SJSA1 (cell line): ENCODE measurements at regions not wholly inside any gene's neighbourhood (a gene's known extent, or its start where the extent isn't known, plus 50 kb on each side); places are given as distances from the start of the nearest gene placed in this dataset.
A peak's percentile ranks its signal among the peaks of the same experiment; 100 is the strongest.

Experiments used
- DNase-seq, 2 experiments: peaks; one replicate each; pipeline ENCODE4 v3.0.0-alpha.2; 2015 to 2020; ENCODE audit warnings: low spot score in 2 of 2, low read depth in 1 of 2
- H3K27ac ChIP-seq: fragments of 250-450 bp; sonication (Bioruptor Pico); 2 replicates; pipeline ENCODE4 v1.5.1; 2020; ENCODE audit warnings: mild to moderate bottlenecking, moderate library complexity
- H3K27me3 ChIP-seq: fragments of 250-450 bp; sonication (Bioruptor Pico); replicated peaks from 2 replicates; pipeline ENCODE4 v1.5.1; 2020; ENCODE audit warnings: mild to moderate bottlenecking, moderate library complexity
- H3K36me3 ChIP-seq: fragments of 250-450 bp; sonication (Bioruptor Pico); 2 replicates; pipeline ENCODE4 v1.5.1; 2020; ENCODE audit warnings: mild to moderate bottlenecking
- H3K4me1 ChIP-seq: fragments of 250-450 bp; sonication (Bioruptor Pico); replicated peaks from 2 replicates; pipeline ENCODE4 v1.6.1; 2021; ENCODE audit warnings: mild to moderate bottlenecking
- H3K4me3 ChIP-seq: fragments of 250-450 bp; sonication (Bioruptor Pico); 2 replicates; pipeline ENCODE4 v1.5.1; 2020; ENCODE audit warnings: mild to moderate bottlenecking
- H3K9me3 ChIP-seq: fragments of 250-450 bp; sonication (Bioruptor Pico); replicated peaks from 2 replicates; pipeline ENCODE4 v1.5.1; 2020; ENCODE audit warnings: mild to moderate bottlenecking

DNA sequence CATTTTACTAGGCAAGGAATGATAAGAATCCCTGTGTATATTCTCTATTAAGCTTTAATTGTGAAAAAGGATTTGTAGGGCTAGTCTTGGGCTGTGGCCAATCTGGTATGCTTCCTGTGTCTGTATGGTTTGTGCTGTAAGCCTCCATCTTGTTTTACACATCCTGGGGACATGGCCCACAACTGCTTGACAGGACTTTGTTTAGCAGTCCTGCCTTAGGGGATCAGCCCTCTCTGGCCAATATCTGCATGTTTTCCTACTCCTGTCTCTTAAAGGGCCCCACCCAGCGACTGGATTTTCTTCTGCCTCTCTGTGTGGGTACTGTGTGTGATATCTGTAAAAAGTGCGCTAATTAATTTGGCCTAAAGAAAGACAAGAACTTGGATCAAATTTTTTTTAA lies 813.2 kb downstream of the PLA2G4A start:
- no peaks in the 10 kb centered on the region for H3K4me1 ChIP-seq
- H3K4me3 ChIP-seq, result no peak overlapping the region
- H3K9me3 ChIP-seq, result 0 out of 2 replicates have a peak, but pooled peaks cover 6% of the 10 kb centered on the region
- H3K27me3 ChIP-seq, result no peaks in the 10 kb centered on the region
- no peaks in the 10 kb centered on the region for H3K36me3 ChIP-seq
- no peak for DNase-seq
- no peak overlapping the region for H3K27ac ChIP-seq

DNA sequence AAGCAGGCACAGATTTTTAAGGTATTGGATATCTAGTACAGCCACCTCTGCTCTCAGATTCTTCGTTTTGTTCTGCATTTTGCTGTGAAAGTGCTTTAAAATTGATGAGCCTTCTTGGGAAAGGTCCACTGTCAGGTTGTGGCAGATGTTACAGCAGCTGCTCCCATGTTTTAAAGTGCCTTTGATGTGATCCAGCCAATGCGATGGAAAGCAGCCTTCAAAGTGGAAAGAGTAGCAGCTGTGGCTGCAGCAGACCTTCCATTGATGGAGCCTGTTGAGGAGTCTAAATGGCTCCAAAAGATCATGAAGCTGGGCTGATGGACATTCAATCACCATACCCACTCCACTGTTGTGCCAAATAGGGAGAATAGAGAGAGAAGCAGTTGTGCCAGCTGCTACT lies 816.9 kb downstream of the PLA2G4A start:
- no peaks in the 10 kb centered on the region for H3K27me3 ChIP-seq
- H3K4me3 ChIP-seq, result no peak overlapping the region
- no peak for DNase-seq
- no peaks in the 10 kb centered on the region for H3K4me1 ChIP-seq
- no peak overlapping the region for H3K27ac ChIP-seq
- H3K9me3 ChIP-seq, result 0 out of 2 replicates have a peak, but pooled peaks cover 6% of the 10 kb centered on the region
- no peaks in the 10 kb centered on the region for H3K36me3 ChIP-seq

DNA sequence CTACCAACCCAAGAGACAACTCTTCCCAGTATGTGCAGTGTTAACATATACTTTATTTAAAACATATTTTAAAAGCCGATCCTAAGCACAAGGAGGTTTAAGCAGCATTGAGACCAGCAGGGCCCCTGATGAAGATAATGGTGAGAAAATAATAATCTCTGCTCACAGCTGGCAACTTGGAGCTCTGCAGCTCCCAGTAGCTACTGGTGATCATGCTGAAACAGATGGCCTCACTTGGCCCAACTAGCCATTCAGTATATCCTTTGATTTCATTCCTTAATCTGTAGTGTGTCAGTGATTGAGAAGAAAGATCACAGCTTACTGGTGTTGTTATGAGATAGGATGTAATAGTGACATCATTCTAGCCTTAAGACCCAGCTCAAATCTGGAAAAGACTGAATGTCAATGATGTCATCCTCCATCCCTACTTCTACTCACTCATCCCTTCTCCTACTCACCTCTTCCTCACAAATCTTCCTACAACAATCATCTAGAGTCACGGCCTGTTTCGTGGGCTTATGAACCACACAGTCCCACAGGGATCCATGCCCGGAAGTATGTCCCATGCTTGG lies 817.9 kb downstream of the PLA2G4A start:
- no peak overlapping the region for H3K27ac ChIP-seq
- H3K27me3 ChIP-seq, result no peaks in the 10 kb centered on the region
- no peaks in the 10 kb centered on the region for H3K36me3 ChIP-seq
- no peak overlapping the region for H3K4me3 ChIP-seq
- DNase-seq, result no peak
- no peaks in the 10 kb centered on the region for H3K4me1 ChIP-seq
- 0 out of 2 replicates have a peak, but pooled peaks cover 6% of the 10 kb centered on the region for H3K9me3 ChIP-seq

DNA sequence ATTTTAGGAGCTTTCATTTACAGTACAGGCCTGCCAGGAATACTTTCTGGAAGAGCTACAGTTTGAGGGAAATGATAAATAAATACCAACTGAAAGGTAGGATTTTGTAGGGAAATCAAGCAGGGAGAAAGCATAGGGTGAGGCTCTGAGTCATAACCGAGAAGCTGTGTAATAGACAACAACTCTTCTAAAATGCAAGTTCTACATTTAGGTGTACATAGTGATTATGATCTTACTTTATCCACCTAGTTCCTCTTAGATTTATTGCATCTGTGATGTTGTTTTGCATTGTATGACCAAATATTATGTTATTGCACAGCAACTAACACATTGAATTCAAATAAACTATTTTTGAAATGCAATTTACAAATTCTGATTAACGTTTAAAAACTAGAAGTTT lies 819.3 kb downstream of the PLA2G4A start:
- H3K36me3 ChIP-seq, result no peaks in the 10 kb centered on the region
- H3K4me3 ChIP-seq, result no peak overlapping the region
- no peaks in the 10 kb centered on the region for H3K4me1 ChIP-seq
- no peak overlapping the region for H3K27ac ChIP-seq
- no peaks in the 10 kb centered on the region for H3K27me3 ChIP-seq
- H3K9me3 ChIP-seq, result 0 out of 2 replicates have a peak, but pooled peaks cover 4% of the 10 kb centered on the region
- DNase-seq, result no peak

DNA sequence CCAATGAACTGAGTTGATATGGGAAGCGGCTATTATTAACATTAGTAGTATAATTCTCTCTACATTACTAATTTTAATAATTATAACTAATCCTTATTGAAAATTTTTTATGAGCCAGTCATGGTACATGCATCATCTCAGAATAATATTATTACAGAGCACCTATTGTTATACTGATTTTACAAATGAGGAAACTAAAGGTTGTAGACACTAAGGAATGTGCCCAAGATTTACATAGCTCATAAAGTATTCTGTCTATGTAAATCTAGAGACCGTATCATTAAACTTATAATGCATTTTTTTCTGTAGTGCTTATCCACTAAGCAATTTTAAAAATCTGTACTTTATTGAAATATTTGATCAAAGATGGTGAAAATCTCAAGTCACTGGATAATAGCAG lies 825.9 kb downstream of the PLA2G4A start:
- DNase-seq, result no peak
- Histone ChIP-seq H3K9me3 (no peaks in the 10 kb centered on the region), H3K27me3 (no peaks in the 10 kb centered on the region), H3K4me3 (no peak overlapping the region), H3K4me1 (no peaks in the 10 kb centered on the region), H3K36me3 (no peaks in the 10 kb centered on the region), H3K27ac (no peak overlapping the region)

DNA sequence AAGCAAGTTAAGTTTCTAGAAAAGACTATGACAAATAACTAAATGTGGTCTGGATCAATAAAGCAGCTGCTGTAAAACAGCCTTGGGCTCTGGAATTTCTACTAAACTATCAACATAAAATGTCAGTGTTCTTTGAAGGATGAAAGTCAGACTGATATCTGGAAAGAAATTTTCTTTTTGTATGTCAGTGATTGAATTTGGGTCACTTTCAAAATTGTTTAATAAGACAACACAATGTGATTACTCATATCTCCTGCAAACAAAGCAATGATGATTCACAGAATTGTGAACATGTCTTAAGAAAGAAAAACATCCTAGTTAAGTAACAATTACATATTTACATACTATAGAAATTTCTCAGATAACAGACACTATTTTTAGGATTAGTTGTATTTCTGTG lies 826.4 kb downstream of the PLA2G4A start:
- H3K9me3 ChIP-seq, result no peaks in the 10 kb centered on the region
- no peak overlapping the region for H3K27ac ChIP-seq
- H3K4me1 ChIP-seq, result no peaks in the 10 kb centered on the region
- DNase-seq, result no peak
- H3K27me3 ChIP-seq, result no peaks in the 10 kb centered on the region
- H3K4me3 ChIP-seq, result no peak overlapping the region
- H3K36me3 ChIP-seq, result no peaks in the 10 kb centered on the region

DNA sequence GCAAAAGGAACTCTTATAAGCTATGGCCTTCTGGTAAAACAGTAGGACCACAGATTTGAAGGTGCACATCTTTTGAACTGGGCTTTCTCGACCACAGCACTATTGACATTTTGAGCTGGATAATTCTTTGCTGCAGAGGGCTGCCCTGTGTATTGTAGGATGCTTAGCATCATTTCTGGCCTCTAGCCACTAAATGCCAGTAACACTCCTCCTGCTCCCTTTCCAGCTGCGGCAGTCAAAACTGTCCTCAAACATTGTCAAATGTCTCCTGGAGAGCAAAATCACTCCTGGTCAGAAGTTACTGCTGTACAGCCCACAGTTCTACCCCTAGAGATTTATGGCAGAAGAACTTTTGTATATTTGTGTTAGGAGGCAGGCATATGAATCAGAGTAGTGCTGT lies 836.7 kb downstream of the PLA2G4A start:
- Histone ChIP-seq H3K4me1 (no peaks in the 10 kb centered on the region), H3K27ac (no peak overlapping the region), H3K27me3 (no peaks in the 10 kb centered on the region), H3K36me3 (no peaks in the 10 kb centered on the region), H3K9me3 (no peaks in the 10 kb centered on the region; the same call in none of the 2 replicates), H3K4me3 (no peak overlapping the region)
- DNase-seq, result no peak

DNA sequence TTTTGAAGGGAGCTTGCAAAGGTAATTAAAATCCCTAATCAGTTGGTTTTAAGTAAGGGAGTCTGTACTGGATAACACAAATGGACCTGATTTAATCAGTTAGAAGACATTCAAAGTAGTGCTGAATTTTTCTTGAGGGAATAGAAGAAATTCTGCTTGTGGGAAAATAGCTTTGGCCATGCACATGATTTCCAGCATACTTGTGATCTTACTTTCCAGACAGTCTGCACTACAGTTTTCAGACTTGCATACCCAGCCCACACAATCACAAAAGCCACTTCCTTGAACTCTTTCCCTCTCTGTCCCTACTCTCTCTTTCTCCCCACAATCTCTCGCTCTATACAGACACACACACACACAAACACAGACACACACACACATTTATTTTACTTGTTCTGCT lies 852.1 kb downstream of the PLA2G4A start:
- no peaks in the 10 kb centered on the region for H3K27me3 ChIP-seq
- no peak overlapping the region for H3K27ac ChIP-seq
- no peaks in the 10 kb centered on the region for H3K4me1 ChIP-seq
- DNase-seq, result no peak
- H3K9me3 ChIP-seq, result no peaks in the 10 kb centered on the region
- no peaks in the 10 kb centered on the region for H3K36me3 ChIP-seq
- H3K4me3 ChIP-seq, result no peak overlapping the region

DNA sequence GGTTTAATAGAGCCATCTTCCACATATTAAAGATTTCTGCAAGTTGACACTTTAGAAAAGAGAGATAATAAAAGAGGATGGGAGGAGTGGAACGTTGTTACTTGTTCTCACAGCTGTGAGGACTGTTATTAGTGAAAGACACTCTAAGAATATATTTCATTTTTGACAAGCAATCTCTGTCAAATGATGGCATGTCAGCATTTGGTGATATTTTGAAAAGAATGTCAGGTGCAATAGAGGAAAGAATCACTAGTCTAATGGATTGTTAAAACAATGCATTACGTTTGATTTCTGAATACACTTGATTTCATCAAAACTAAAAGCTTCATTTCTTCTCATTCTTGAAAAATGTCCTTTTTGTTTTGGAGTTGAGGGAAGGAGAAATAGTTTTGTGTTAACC lies 853.4 kb downstream of the PLA2G4A start:
- H3K27ac ChIP-seq, result no peak overlapping the region
- H3K27me3 ChIP-seq, result no peaks in the 10 kb centered on the region
- no peaks in the 10 kb centered on the region for H3K36me3 ChIP-seq
- no peaks in the 10 kb centered on the region for H3K4me1 ChIP-seq
- DNase-seq, result no peak
- H3K4me3 ChIP-seq, result no peak overlapping the region
- H3K9me3 ChIP-seq, result no peaks in the 10 kb centered on the region

DNA sequence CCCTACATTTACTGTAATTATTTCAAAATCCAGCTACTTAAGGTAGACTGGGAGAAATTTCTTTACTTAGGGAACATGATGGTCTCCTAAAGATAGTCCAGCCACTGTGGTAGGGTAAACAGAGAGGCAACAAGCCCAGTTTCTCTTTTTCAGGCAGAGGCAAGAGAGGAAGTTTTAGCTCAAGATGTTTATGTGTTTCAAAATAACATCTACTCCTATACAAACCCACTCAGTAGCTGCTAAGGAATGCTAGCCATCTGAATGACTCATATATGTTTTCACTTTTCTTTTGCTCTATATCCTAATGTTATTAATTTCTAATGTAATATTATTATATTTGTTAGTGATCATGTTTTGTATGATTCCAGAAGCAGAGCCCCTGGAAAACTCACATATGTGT lies 856.6 kb downstream of the PLA2G4A start:
- Histone ChIP-seq H3K36me3 (no peaks in the 10 kb centered on the region), H3K27ac (no peak overlapping the region), H3K9me3 (no peaks in the 10 kb centered on the region), H3K4me1 (no peaks in the 10 kb centered on the region), H3K4me3 (no peak overlapping the region), H3K27me3 (no peaks in the 10 kb centered on the region)
- DNase-seq, result no peak

DNA sequence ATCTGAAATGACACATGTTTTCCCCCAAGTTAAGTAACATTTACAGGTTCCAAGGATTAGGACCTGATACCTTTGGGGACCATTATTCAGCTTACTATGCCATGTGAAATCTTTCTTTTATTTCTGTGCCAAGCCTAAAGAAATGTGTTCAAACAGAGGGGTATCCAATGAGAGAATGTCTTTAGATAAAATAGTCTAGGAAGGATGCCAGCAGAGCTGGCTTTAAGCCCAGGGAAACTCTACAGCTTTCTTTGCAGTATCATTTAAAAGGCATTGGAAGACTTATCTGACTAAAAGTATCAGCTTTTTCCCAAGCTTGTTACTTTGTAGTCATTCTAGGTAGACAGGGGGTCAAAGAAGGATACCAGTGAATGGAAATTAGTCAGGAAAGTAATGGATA lies 860.4 kb downstream of the PLA2G4A start:
- H3K27ac ChIP-seq, result no peak overlapping the region
- no peaks in the 10 kb centered on the region for H3K36me3 ChIP-seq
- H3K27me3 ChIP-seq, result no peaks in the 10 kb centered on the region
- no peak for DNase-seq
- H3K4me1 ChIP-seq, result no peaks in the 10 kb centered on the region
- no peaks in the 10 kb centered on the region; the same call in 1 of the 2 replicates for H3K9me3 ChIP-seq
- H3K4me3 ChIP-seq, result no peak overlapping the region

DNA sequence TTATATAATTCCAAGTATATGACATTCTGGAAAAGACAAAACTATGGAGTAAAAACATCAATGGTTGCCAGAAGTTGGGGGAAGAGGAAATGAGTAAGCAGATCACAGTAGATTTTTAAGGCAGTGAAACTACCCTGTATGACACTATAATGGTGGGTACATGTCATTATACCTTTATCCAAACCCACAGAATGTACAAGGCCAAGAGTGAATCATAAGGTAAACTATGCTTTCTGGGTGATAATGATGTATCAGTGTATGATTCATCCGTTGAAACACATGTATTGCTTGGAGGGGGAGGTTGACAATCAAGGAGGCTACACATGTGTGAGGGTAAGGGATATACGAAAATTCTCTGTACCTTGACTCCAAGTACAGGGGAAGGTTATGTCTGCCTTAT lies 862.7 kb downstream of the PLA2G4A start:
- no peaks in the 10 kb centered on the region for H3K27me3 ChIP-seq
- peak in 1 of 2 experiments; percentile 3 for DNase-seq
- no peaks in the 10 kb centered on the region for H3K36me3 ChIP-seq
- no peaks in the 10 kb centered on the region; the same call in 1 of the 2 replicates for H3K9me3 ChIP-seq
- no peaks in the 10 kb centered on the region for H3K4me1 ChIP-seq
- H3K27ac ChIP-seq, result no peak overlapping the region
- no peak overlapping the region for H3K4me3 ChIP-seq

DNA sequence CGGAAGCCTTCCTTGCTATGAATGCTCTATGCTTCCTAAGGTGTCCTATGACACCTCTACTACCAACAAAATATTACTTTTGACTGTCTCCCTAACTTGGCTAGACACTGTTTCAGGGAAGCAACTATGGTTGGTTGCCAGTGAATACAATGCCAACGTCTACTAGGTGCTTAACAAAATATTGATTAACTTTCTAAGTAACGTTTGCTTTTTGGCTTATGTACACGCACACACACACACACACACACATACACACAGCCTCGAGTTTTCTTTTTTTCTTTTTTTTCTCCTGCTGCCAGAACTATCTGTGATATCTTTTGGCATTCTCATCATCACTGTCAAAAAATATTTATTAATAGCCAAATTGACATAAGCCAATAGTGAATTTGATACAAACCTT lies 864.0 kb downstream of the PLA2G4A start:
- H3K4me3 ChIP-seq, result no peak overlapping the region
- H3K36me3 ChIP-seq, result no peaks in the 10 kb centered on the region
- DNase-seq, result no peak
- H3K27me3 ChIP-seq, result no peaks in the 10 kb centered on the region
- no peaks in the 10 kb centered on the region for H3K4me1 ChIP-seq
- H3K27ac ChIP-seq, result no peak overlapping the region
- no peaks in the 10 kb centered on the region; the same call in 1 of the 2 replicates for H3K9me3 ChIP-seq

DNA sequence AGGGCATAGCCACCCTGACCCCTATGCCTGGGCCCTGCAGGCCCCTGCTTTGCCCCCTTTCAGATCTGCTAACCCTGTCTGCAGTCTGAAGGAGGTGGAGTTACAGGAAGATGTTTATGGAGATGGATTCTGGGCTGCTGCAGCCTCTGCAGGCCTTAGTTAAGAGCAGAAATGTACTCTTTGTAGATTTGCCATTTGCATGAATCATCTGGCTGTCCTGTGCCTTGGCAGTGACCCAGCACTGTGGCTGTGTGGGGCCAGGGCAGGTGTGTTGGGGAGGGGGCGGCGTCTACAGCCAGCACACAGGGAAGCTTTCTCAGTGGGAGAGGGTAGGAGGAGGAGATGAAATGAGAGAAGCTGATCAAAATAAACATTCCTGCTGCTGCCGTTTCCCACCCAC lies 867.3 kb downstream of the PLA2G4A start:
- Histone ChIP-seq H3K4me1 (no peaks in the 10 kb centered on the region), H3K27ac (no peak overlapping the region), H3K9me3 (no peaks in the 10 kb centered on the region; the same call in 1 of the 2 replicates), H3K4me3 (no peak overlapping the region), H3K36me3 (no peaks in the 10 kb centered on the region), H3K27me3 (no peaks in the 10 kb centered on the region)
- DNase-seq, result no peak
